Adrenal gland (tissue), 9 donors: ENCODE measurements at regions not wholly inside any gene's neighbourhood (a gene's known extent, or its start where the extent isn't known, plus 50 kb on each side); places are given as distances from the start of the nearest gene placed in this dataset.

Source experiments
- DNase-seq, 7 donors: peaks; one replicate each; pipeline ENCODE4 v3.0.0-alpha.2; 2019 to 2020
- H3K27ac ChIP-seq, 5 donors: fragments of 200-600 bp; sonication (generic) in 4 of 5; 1 replicate in 3 of 5; 2 replicates in 2 of 5; pipeline versions ENCODE4 v1.5.1 to v1.8.0; 2016 to 2020; ENCODE audit warnings: mild to moderate bottlenecking in 1 of 5
- H3K27me3 ChIP-seq: fragments of 200-600 bp; 2 replicates; pipeline ENCODE4 v1.8.0; 2021
- H3K36me3 ChIP-seq, 2 donors: fragments of 200-600 bp; replicated peaks in 1 of 2; 1 replicate in 1 of 2; 2 replicates in 1 of 2; pipeline versions ENCODE4 v1.5.1 to v1.8.0; 2018 to 2022
- H3K4me1 ChIP-seq, 2 donors: fragments of 200-600 bp; replicated peaks in 1 of 2; 1 replicate in 1 of 2; 2 replicates in 1 of 2; pipeline versions ENCODE4 v1.5.1 to v1.8.0; 2018 to 2021
- H3K4me3 ChIP-seq, 4 donors: fragments of 200-600 bp; sonication (generic) in 3 of 4; one replicate each; pipeline ENCODE4 v1.5.1; 2016 to 2018
- H3K9me3 ChIP-seq, 3 donors: fragments of 200-600 bp; sonication (generic) in 1 of 3; replicated peaks in 1 of 3; 1 replicate in 2 of 3; 2 replicates in 1 of 3; pipeline versions ENCODE4 v1.5.1 to v1.8.0; 2016 to 2021
- CTCF ChIP-seq, 6 experiments: fragments of 450-650 bp in 4 of 6; fragments of 200-600 bp in 2 of 6; sonication (generic) in 1 of 6; IDR thresholded peaks; 1 replicate in 5 of 6; 2 replicates in 1 of 6; pipeline versions ENCODE4 v1.5.1 to v1.8.0; 2016 to 2021; ENCODE audit warnings: antibody characterized with exemption in 6 of 6, mild to moderate bottlenecking in 2 of 6, moderate library complexity in 1 of 6
- POLR2A ChIP-seq, 2 donors: fragments of 450-650 bp; IDR thresholded peaks; one replicate each; pipeline ENCODE4 v1.6.1; 2017; ENCODE audit warnings: antibody characterized with exemption in 2 of 2, mild to moderate bottlenecking in 2 of 2, moderate library complexity in 1 of 2
- WGBS, 4 donors: extraction: QIAGEN DNeasy Blood & Tissue Kit in 2 of 4; methylation state at CpG; one replicate each; pipeline versions ENCODE4 v1.1.5 to v1.1.7; 2013 to 2017; 5-methylcytosine and 5-hydroxymethylcytosine counted together
- intact Hi-C, 2 donors: fragments of 100-400 bp; cut with DNase I; formaldehyde crosslinking; loops; one replicate each; pipeline versions ENCODE4 v1.14.1 to v1.15.0; 2022 to 2023
- donor health status: healthy with polysubstance abuse.
- donor health status: Bipolar disorder and iron deficiency.
- donor health status: DM: yes; HTN: yes; CAD: no.
- donor health status: DM: no; HTN: no; CAD: no.
- donor health status: DM: no; HTN: no; CAD: no.

GRCh38 chr5:91472631-91473030 is 89.5 kb upstream of the ARRDC3 start:
- WGBS, 4 donors, result 58 to 79% (median 63%) methylated on average over 1 of the region's 1 CpG
- intact Hi-C loops, result no loop called here
- no peaks in the 10 kb centered on the region for H3K27me3 ChIP-seq

GRCh38 chr5:91469517-91470165 is 86.5 kb upstream of the ARRDC3 start:
- Histone ChIP-seq H3K4me1 (no peaks in the 10 kb centered on the region), H3K9me3 (no peaks in the 10 kb centered on the region), H3K27me3 (no peaks in the 10 kb centered on the region), H3K36me3 (no peaks in the 10 kb centered on the region), H3K4me3 (no peak overlapping the region), H3K27ac (peak overlapping the region; percentile 17 to 79 (median 67))
- no peak for TF ChIP-seq POLR2A (IDR thresholded peaks at IDR 0.05)
- no peak for TF ChIP-seq CTCF (IDR thresholded peaks at IDR 0.05)
- WGBS, 4 donors, result 53 to 72% (median 59%) methylated on average over 10 of the region's 10 CpGs
- DNase-seq, result peak in 5 of 7 donors; percentile 20 to 59 (median 22)
- intact Hi-C loops, result no loop called here

More at GRCh38 chr5:91472631-91473030, 89.5 kb upstream of the ARRDC3 start:
- TF ChIP-seq POLR2A (IDR thresholded peaks at IDR 0.05) (no peak), CTCF (IDR thresholded peaks at IDR 0.05) (no peak)
- H3K9me3 ChIP-seq, result no peaks in the 10 kb centered on the region
- no peaks in the 10 kb centered on the region for H3K36me3 ChIP-seq
- no peak overlapping the region for H3K27ac ChIP-seq
- H3K4me3 ChIP-seq, result no peak overlapping the region
- H3K4me1 ChIP-seq, result no peaks in the 10 kb centered on the region
- DNase-seq, result no peak

GRCh38 chr5:91468651-91469422 is 85.7 kb upstream of the ARRDC3 start:
- intact Hi-C loops, result no loop called here
- TF ChIP-seq CTCF (IDR thresholded peaks at IDR 0.05) (no peak), POLR2A (IDR thresholded peaks at IDR 0.05) (no peak)
- WGBS, 4 donors, result 55 to 70% (median 63%) methylated on average over 7 of the region's 7 CpGs
- H3K4me1 ChIP-seq, result no peaks in the 10 kb centered on the region
- no peaks in the 10 kb centered on the region for H3K27me3 ChIP-seq
- no peaks in the 10 kb centered on the region for H3K36me3 ChIP-seq
- no peak for DNase-seq
- no peak overlapping the region for H3K4me3 ChIP-seq
- peak overlapping the region; percentile 17 to 79 (median 67) for H3K27ac ChIP-seq
- H3K9me3 ChIP-seq, result no peaks in the 10 kb centered on the region

GRCh38 chr5:91464886-91465646 is 81.9 kb upstream of the ARRDC3 start:
- WGBS, 4 donors, result 83 to 91% (median 85%) methylated on average over 4 of the region's 4 CpGs
- no peak for DNase-seq
- Histone ChIP-seq H3K4me3 (no peak overlapping the region), H3K4me1 (no peaks in the 10 kb centered on the region), H3K27me3 (no peaks in the 10 kb centered on the region), H3K27ac (no peak overlapping the region), H3K9me3 (no peaks in the 10 kb centered on the region), H3K36me3 (no peaks in the 10 kb centered on the region)
- intact Hi-C loops, result no loop called here
- TF ChIP-seq CTCF (IDR thresholded peaks at IDR 0.05), result no peak
- no peak for TF ChIP-seq POLR2A (IDR thresholded peaks at IDR 0.05)
